Esophagus squamous epithelium (tissue), 4 donors: ENCODE measurements at regions not wholly inside any gene's neighbourhood (a gene's known extent, or its start where the extent isn't known, plus 50 kb on each side); places are given as distances from the start of the nearest gene placed in this dataset.

Experiments
- POLR2A ChIP-seq, 4 donors: fragments of 450-650 bp; IDR thresholded peaks; one replicate each; pipeline ENCODE4 v1.6.1; 2017; ENCODE audit warnings: antibody characterized with exemption in 4 of 4, mild to moderate bottlenecking in 4 of 4, moderate library complexity in 3 of 4
- TF ChIP-seq, protein P1 (sequence below), 6 experiments: fragments of 450-650 bp in 4 of 6; fragments of 200-600 bp in 2 of 6; sonication (generic) in 2 of 6; IDR thresholded peaks; one replicate each; pipeline ENCODE4 v1.5.1; 2016 to 2019; ENCODE audit warnings: antibody characterized with exemption in 6 of 6, mild to moderate bottlenecking in 4 of 6, moderate library complexity in 4 of 6

DNA sequence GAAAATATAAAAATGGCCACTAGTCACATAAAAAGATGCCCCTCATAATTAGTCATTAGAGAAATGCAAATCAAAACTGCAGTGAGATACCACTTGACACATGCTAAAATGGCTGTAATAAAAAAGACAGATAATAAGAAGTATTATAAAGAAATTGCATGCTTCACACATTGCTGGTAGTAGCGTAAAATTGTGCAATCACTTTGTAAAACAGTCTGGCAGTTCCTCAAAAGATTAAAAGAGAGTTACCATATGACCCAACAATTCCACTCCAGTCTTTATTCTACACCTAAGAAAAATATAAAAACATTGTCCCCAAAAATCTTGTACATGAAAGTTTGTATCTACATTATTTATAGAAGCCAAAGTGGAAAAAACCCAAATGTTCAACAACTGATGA lies 170.6 kb upstream of the FIGN start:
- TF ChIP-seq, protein P1, sequence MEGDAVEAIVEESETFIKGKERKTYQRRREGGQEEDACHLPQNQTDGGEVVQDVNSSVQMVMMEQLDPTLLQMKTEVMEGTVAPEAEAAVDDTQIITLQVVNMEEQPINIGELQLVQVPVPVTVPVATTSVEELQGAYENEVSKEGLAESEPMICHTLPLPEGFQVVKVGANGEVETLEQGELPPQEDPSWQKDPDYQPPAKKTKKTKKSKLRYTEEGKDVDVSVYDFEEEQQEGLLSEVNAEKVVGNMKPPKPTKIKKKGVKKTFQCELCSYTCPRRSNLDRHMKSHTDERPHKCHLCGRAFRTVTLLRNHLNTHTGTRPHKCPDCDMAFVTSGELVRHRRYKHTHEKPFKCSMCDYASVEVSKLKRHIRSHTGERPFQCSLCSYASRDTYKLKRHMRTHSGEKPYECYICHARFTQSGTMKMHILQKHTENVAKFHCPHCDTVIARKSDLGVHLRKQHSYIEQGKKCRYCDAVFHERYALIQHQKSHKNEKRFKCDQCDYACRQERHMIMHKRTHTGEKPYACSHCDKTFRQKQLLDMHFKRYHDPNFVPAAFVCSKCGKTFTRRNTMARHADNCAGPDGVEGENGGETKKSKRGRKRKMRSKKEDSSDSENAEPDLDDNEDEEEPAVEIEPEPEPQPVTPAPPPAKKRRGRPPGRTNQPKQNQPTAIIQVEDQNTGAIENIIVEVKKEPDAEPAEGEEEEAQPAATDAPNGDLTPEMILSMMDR (IDR thresholded peaks at IDR 0.05) = no peak
- TF ChIP-seq POLR2A (IDR thresholded peaks at IDR 0.05) = no peak
